ENCODE measurements at regions not wholly inside any gene's neighbourhood (a gene's known extent, or its start where the extent isn't known, plus 50 kb on each side); places are given as distances from the start of the nearest gene placed in this dataset.

- TF ChIP-seq EZH2phosphoT487 (IDR thresholded peaks at IDR 0.05; ENCODE audit: low read length) = no peak
- DNase-seq = no peak
- no peak overlapping the region for H3K4me3 ChIP-seq (ENCODE audit: low read length)
These were observed 201.3 kb upstream of the RARB start for GRCh38 chr3:25226747-25227146.

GRCh38 chr3:25229586-25229985, 198.5 kb upstream of the RARB start:
- no peaks in the 10 kb centered on the region for H3K36me3 ChIP-seq (replicated peaks; ENCODE audit: insufficient read depth, low read length)
- H2AFZ ChIP-seq (ENCODE audit: low read length) = no peak overlapping the region
- no peak overlapping the region for H3K4me2 ChIP-seq (ENCODE audit: low read depth, low read length)
- H3K79me2 ChIP-seq (ENCODE audit: low read length) = no peaks in the 10 kb centered on the region
- H3K4me1 ChIP-seq (ENCODE audit: low read length) = no peaks in the 10 kb centered on the region
- TF ChIP-seq EZH2phosphoT487 (IDR thresholded peaks at IDR 0.05; ENCODE audit: low read length) (no peak), EZH2 (optimal IDR thresholded peaks at IDR 0.05; ENCODE audit: low read depth, low read length) (no peak), CTCF (IDR thresholded peaks at IDR 0.05; ENCODE audit: low read length) (no peak)
- no peak overlapping the region for H3K9ac ChIP-seq (ENCODE audit: low read length)
- DNase-seq = no peak
- no peaks in the 10 kb centered on the region for H3F3A ChIP-seq (ENCODE audit: insufficient read depth, low read length)
- H3K9me3 ChIP-seq (replicated peaks; ENCODE audit: insufficient read depth, low read length) = no peaks in the 10 kb centered on the region
- H4K20me1 ChIP-seq (ENCODE audit: insufficient read depth, low read length) = no peaks in the 10 kb centered on the region
- H3K9me2 ChIP-seq (replicated peaks; ENCODE audit: insufficient read depth, low read length) = no peaks in the 10 kb centered on the region
- H3K27me3 ChIP-seq (replicated peaks; ENCODE audit: insufficient read depth, low read length) = no peaks in the 10 kb centered on the region
- no peak overlapping the region for H3K27ac ChIP-seq (ENCODE audit: low read length)
- H3K4me3 ChIP-seq (ENCODE audit: low read length) = no peak overlapping the region

More at GRCh38 chr3:25226747-25227146, 201.3 kb upstream of the RARB start:
- Histone ChIP-seq H3K27me3 (replicated peaks; ENCODE audit: insufficient read depth, low read length) (no peaks in the 10 kb centered on the region), H3K9me3 (replicated peaks; ENCODE audit: insufficient read depth, low read length) (no peaks in the 10 kb centered on the region), H4K20me1 (ENCODE audit: insufficient read depth, low read length) (no peaks in the 10 kb centered on the region), H3K9me2 (replicated peaks; ENCODE audit: insufficient read depth, low read length) (no peaks in the 10 kb centered on the region), H3K4me1 (ENCODE audit: low read length) (no peaks in the 10 kb centered on the region), H3K9ac (ENCODE audit: low read length) (no peak overlapping the region), H3K4me2 (ENCODE audit: low read depth, low read length) (no peak overlapping the region), H3K36me3 (replicated peaks; ENCODE audit: insufficient read depth, low read length) (no peaks in the 10 kb centered on the region), H2AFZ (ENCODE audit: low read length) (no peak overlapping the region), H3F3A (ENCODE audit: insufficient read depth, low read length) (no peaks in the 10 kb centered on the region), H3K27ac (ENCODE audit: low read length) (no peak overlapping the region), H3K79me2 (ENCODE audit: low read length) (no peaks in the 10 kb centered on the region)

- Histone ChIP-seq H3F3A (ENCODE audit: insufficient read depth, low read length) (no peaks in the 10 kb centered on the region), H3K27me3 (replicated peaks; ENCODE audit: insufficient read depth, low read length) (no peaks in the 10 kb centered on the region), H3K9me3 (replicated peaks; ENCODE audit: insufficient read depth, low read length) (no peaks in the 10 kb centered on the region), H3K27ac (ENCODE audit: low read length) (no peak overlapping the region), H3K9ac (ENCODE audit: low read length) (no peak overlapping the region), H3K4me1 (ENCODE audit: low read length) (no peaks in the 10 kb centered on the region), H4K20me1 (ENCODE audit: insufficient read depth, low read length) (no peaks in the 10 kb centered on the region), H2AFZ (ENCODE audit: low read length) (no peak overlapping the region), H3K4me2 (ENCODE audit: low read depth, low read length) (no peak overlapping the region), H3K36me3 (replicated peaks; ENCODE audit: insufficient read depth, low read length) (no peaks in the 10 kb centered on the region), H3K79me2 (ENCODE audit: low read length) (no peaks in the 10 kb centered on the region), H3K9me2 (replicated peaks; ENCODE audit: insufficient read depth, low read length) (no peaks in the 10 kb centered on the region), H3K4me3 (ENCODE audit: low read length) (no peak overlapping the region)
- TF ChIP-seq EZH2 (optimal IDR thresholded peaks at IDR 0.05; ENCODE audit: low read depth, low read length) (no peak), EZH2phosphoT487 (IDR thresholded peaks at IDR 0.05; ENCODE audit: low read length) (no peak), CTCF (IDR thresholded peaks at IDR 0.05; ENCODE audit: low read length) (no peak)
- DNase-seq = no peak
These were observed 193.0 kb upstream of the RARB start for GRCh38 chr3:25235031-25235430.

GRCh38 chr3:25235466-25235865, 192.6 kb upstream of the RARB start:
- H3K4me2 ChIP-seq (ENCODE audit: low read depth, low read length) = no peak overlapping the region
- DNase-seq = no peak
- no peaks in the 10 kb centered on the region for H3K36me3 ChIP-seq (replicated peaks; ENCODE audit: insufficient read depth, low read length)
- TF ChIP-seq CTCF (IDR thresholded peaks at IDR 0.05; ENCODE audit: low read length) (no peak), EZH2phosphoT487 (IDR thresholded peaks at IDR 0.05; ENCODE audit: low read length) (no peak), EZH2 (optimal IDR thresholded peaks at IDR 0.05; ENCODE audit: low read depth, low read length) (no peak)
- no peaks in the 10 kb centered on the region for H3K27me3 ChIP-seq (replicated peaks; ENCODE audit: insufficient read depth, low read length)
- H3K4me3 ChIP-seq (ENCODE audit: low read length) = no peak overlapping the region
- no peaks in the 10 kb centered on the region for H3K4me1 ChIP-seq (ENCODE audit: low read length)
- no peaks in the 10 kb centered on the region for H3F3A ChIP-seq (ENCODE audit: insufficient read depth, low read length)
- no peaks in the 10 kb centered on the region for H4K20me1 ChIP-seq (ENCODE audit: insufficient read depth, low read length)
- no peaks in the 10 kb centered on the region for H3K9me3 ChIP-seq (replicated peaks; ENCODE audit: insufficient read depth, low read length)
- H3K9me2 ChIP-seq (replicated peaks; ENCODE audit: insufficient read depth, low read length) = no peaks in the 10 kb centered on the region
- H2AFZ ChIP-seq (ENCODE audit: low read length) = no peak overlapping the region
- H3K9ac ChIP-seq (ENCODE audit: low read length) = no peak overlapping the region
- H3K79me2 ChIP-seq (ENCODE audit: low read length) = no peaks in the 10 kb centered on the region
- no peak overlapping the region for H3K27ac ChIP-seq (ENCODE audit: low read length)
